ENCODE measurements at regions not wholly inside any gene's neighbourhood (a gene's known extent, or its start where the extent isn't known, plus 50 kb on each side); places are given as distances from the start of the nearest gene placed in this dataset.

- intact Hi-C loops (cut with DNase I; ENCODE audit: low total_unique reads) = no loop called here
- H3K27ac ChIP-seq = no peak overlapping the region
- no peaks in the 10 kb centered on the region for H3K36me3 ChIP-seq
- peaks cover 0 to 93% (median 27%) of the 10 kb centered on the region in 7 donors for H3K27me3 ChIP-seq (replicated peaks in 1 of 7)
- DNase-seq = no peak
- H3K4me1 ChIP-seq = peaks cover 0 to 8% (median 0%) of the 10 kb centered on the region in 6 donors
- 91 to 97% (median 94%) methylated on average over 12 of the region's 12 CpGs for WGBS, 5 donors
- H3K4me3 ChIP-seq = no peak overlapping the region
- H3K9me3 ChIP-seq = no peaks in the 10 kb centered on the region
- no peak for TF ChIP-seq CTCF (IDR thresholded peaks at IDR 0.05 in 8 of 11, conservative IDR thresholded peaks at IDR 0.05 in 3 of 11)
- TF ChIP-seq POLR2AphosphoS5 (IDR thresholded peaks at IDR 0.05) = no peak
- no peak for TF ChIP-seq POLR2A (IDR thresholded peaks at IDR 0.05)
Observed at GRCh38 chr17:79138826-79139225, 64.2 kb downstream of the ENGASE start.

- no peak for DNase-seq
Observed at GRCh38 chr17:79137789-79138165, 63.2 kb downstream of the ENGASE start.

GRCh38 chr17:79137015-79137788 lies 62.6 kb downstream of the ENGASE start:
- intact Hi-C loops (cut with DNase I; ENCODE audit: low total_unique reads) = no loop called here
- H3K36me3 ChIP-seq = no peaks in the 10 kb centered on the region
- no peak for TF ChIP-seq POLR2A (IDR thresholded peaks at IDR 0.05)
- no peak for TF ChIP-seq CTCF (IDR thresholded peaks at IDR 0.05 in 8 of 11, conservative IDR thresholded peaks at IDR 0.05 in 3 of 11)
- TF ChIP-seq POLR2AphosphoS5 (IDR thresholded peaks at IDR 0.05) = no peak
- H3K27me3 ChIP-seq (replicated peaks in 1 of 7) = peaks cover 0 to 93% (median 24%) of the 10 kb centered on the region in 7 donors
- no peak overlapping the region for H3K27ac ChIP-seq
- peaks cover 0 to 8% (median 0%) of the 10 kb centered on the region in 6 donors for H3K4me1 ChIP-seq
- no peak overlapping the region for H3K4me3 ChIP-seq
- 59 to 70% (median 68%) methylated on average over 24 to 26 of the region's 26 CpGs for WGBS, 5 donors
- no peaks in the 10 kb centered on the region for H3K9me3 ChIP-seq
- no peak for DNase-seq

More at GRCh38 chr17:79137789-79138165, 63.2 kb downstream of the ENGASE start:
- H3K4me1 ChIP-seq = peaks cover 0 to 8% (median 0%) of the 10 kb centered on the region in 6 donors
- no peak overlapping the region for H3K27ac ChIP-seq
- no peak overlapping the region for H3K4me3 ChIP-seq
- no peaks in the 10 kb centered on the region for H3K9me3 ChIP-seq
- intact Hi-C loops (cut with DNase I; ENCODE audit: low total_unique reads) = no loop called here
- no peaks in the 10 kb centered on the region for H3K36me3 ChIP-seq
- H3K27me3 ChIP-seq (replicated peaks in 1 of 7) = peaks cover 0 to 93% (median 24%) of the 10 kb centered on the region in 7 donors
- TF ChIP-seq POLR2A (IDR thresholded peaks at IDR 0.05) (no peak), POLR2AphosphoS5 (IDR thresholded peaks at IDR 0.05) (no peak), CTCF (IDR thresholded peaks at IDR 0.05 in 8 of 11, conservative IDR thresholded peaks at IDR 0.05 in 3 of 11) (no peak)
- WGBS, 5 donors = 34 to 57% (median 52%) methylated on average over 10 to 22 of the region's 22 CpGs

- peaks cover 0 to 93% (median 18%) of the 10 kb centered on the region in 7 donors for H3K27me3 ChIP-seq (replicated peaks in 1 of 7)
- peaks cover 0 to 8% (median 0%) of the 10 kb centered on the region in 6 donors for H3K4me1 ChIP-seq
- intact Hi-C loops (cut with DNase I; ENCODE audit: low total_unique reads) = no loop called here
- H3K9me3 ChIP-seq = no peaks in the 10 kb centered on the region
- no peak for DNase-seq
- 77 to 88% (median 80%) methylated on average over 3 to 10 of the region's 10 CpGs for WGBS, 5 donors
- no peaks in the 10 kb centered on the region for H3K36me3 ChIP-seq
- H3K4me3 ChIP-seq = no peak overlapping the region
- no peak overlapping the region for H3K27ac ChIP-seq
- TF ChIP-seq CTCF (IDR thresholded peaks at IDR 0.05 in 8 of 11, conservative IDR thresholded peaks at IDR 0.05 in 3 of 11) (no peak), POLR2A (IDR thresholded peaks at IDR 0.05) (no peak), POLR2AphosphoS5 (IDR thresholded peaks at IDR 0.05) (no peak)
Observed at GRCh38 chr17:79136596-79136995, 62.0 kb downstream of the ENGASE start.
